Right hindlimb (tissue), 1 donor: ENCODE measurements at regions not wholly inside any gene's neighbourhood (a gene's known extent, or its start where the extent isn't known, plus 50 kb on each side); places are given as distances from the start of the nearest gene placed in this dataset.
"Not testable (repeated sequence)": the region's sequence is repeated elsewhere in the genome, so short reads cannot be mapped to it uniquely, and the experiment has no call there.

Experiments
- DNase-seq: peaks from one replicate; pipeline ENCODE4 v3.0.0-alpha.2; 2018

DNA sequence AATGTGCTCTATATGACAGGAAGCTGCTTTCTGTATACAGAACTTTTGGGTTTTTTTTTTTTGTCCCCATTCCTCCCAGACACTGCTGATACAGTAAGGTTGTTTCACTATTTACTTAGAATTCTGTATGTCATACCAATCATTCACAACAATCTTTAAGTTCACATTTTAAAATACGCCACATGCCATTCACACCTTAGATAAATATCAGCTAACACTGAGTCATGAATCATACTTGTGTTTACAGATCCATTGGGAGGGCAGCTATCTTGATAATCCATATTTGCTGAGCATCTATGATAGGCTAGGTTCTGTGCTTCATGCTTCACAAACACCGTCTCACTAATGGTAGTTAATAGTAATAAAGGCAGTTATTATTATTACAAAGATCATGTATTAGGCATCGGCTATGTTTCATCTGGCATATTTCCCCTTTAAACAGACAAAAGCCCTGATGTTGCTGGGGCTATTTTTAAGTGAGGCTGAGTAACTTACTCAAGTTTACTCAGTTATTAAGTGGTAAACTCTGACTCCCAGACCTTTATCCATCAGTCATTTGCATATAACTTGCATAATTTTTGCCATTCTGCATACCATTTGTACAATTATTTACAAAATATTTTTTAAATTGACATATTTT, 152.2 kb upstream of the HMHB1 start:
- DNase-seq, result no peak

DNA sequence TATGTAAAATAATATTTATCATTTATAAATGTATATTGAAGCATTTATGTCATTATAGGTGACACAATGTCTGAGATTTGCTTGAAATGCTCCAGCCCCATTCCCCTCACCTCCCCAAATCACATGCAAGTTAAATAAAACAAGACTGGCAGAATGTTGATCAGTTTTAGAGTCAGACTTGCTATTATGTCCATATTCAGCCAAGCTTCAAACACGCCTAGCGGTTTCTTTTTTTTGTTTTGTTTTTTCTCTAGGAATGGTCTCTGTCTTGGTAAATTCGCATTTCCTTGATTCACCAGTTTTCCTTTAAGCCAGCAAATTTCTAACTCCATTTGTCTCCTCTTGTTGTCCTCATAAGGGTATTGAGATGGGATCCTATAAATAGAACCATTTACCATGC, 153.0 kb upstream of the HMHB1 start:
- no peak for DNase-seq

DNA sequence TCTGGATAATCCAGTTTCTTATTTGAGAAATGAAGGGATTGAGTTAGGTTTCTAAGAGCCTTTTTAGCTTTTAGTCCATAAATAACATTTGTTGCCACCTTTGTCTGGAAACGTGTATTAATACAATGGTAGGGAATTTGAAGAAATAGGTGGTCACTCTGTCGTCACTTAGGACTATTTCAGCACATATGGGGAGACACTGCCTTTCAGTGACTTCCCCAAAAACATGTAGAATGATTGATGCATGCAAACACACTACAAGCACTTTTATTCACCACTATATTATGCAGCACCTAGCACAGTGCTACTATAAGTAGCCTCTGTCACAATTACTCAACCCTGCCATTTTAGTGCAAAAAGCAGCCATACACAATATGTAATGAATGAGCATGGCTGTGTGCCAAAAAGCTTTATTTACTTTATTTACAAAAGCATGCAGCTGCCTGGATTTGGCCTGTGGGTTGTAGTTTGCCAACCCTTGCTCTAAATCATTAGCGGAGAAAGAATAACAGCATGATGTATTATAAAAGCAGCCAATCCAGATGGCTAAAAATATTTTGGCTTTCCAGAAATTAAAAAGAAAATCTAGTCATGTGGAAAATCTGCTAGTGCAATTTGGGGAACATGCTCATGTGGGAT, 154.2 kb upstream of the HMHB1 start:
- DNase-seq, result peak; percentile 36

DNA sequence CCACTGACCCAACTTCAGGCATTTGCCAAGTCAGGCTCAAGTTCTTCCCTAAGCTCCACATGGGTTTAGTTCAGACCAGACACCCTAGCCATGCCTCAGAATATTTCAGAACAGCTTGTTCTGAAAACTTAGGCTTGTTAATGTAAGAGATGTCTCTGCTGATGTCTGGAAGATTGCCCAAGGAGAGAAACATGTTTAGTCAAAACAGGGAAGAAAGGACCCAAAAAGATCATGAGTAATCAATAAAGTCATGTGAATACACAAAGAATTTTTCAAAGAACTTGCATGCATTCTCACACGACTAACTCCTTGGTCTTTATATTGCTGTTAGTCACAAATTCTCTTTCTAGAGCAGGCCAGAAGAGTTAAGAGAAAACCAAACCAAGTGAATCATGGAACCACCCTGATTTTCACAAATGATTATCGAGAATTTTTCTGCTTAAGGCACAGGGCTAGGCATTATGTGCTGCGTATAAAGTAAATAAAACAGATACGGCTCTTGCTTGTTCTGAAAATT, 158.1 kb upstream of the HMHB1 start:
- DNase-seq, result no peak

DNA sequence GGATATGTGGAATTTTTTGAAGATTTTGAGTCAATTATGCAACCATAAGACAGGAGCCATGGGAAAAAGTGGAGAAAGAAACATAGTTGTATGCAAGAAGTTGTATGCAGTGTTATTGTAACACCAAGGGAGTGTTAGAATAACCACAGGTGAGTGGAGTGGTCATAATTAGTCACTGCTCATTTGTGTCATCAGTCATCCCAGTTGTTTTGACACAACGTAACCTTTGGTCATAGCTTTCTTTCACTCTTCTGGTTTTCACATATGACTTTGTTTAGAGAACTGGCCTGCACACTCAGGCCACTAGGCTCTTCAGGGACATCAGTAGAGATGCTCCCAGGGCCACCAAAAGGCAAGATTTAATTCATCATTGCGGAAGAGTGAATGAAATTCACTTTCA, 158.7 kb upstream of the HMHB1 start:
- DNase-seq, result no peak

DNA sequence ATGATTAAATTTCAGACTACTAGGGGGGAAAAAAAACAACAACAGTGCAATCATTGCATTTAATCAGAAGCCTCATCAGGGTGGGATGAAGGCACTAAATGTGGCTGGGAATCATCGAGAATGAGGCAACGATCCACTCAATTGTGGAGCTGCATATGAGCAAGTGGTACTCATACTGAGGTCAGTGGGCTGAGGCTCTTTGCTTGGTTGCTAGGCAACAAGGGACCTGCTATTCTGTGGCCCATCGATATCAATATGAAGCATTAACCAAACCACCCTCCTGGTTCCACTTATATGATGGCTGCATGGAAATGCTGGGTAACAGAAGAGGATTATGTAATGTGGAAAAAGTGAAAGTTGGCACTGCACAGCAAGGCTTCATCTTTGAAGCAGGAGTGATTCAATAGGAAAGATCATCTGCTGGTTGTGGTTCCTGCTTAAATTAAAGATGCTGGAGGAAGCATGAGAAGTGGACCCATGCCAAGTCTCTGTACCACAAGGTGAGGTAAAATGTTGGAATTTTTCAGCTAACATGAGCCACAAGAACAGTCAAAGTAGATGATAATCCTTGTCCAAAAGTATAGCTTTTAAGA, 159.8 kb upstream of the HMHB1 start:
- DNase-seq, result peak; percentile 26

DNA sequence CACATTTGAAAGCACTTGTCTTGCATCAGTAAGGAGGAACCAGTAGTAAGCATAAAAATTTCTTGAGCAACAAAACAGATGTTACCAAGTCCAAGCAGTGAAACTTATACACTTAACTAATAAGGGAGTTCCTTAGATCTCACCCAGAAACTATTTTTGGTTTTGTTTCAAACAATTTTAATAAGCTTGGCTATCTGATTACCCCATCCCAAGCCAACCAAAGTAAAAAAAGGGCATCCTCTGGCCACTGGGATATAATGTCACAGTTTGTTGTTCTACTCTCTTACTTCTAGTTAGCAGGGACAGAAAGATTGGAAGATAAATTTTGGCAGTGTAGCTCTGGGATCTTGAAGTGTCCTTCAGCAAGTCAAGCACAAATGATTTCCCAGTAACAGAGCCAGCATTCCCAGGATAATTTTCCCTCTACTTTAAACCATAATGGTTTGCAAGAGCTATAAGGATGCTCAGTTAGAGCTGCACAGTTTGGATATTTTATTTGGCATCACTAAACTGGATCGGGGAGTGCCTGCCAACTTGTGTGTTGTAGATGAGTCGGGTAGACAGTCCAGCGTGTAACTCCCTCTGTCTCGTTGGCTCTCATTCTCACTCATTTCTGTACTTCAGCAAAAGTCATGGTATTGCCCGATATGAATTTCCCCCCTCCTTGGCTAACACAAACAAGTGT, 161.9 kb upstream of the HMHB1 start:
- DNase-seq, result peak; percentile 87

DNA sequence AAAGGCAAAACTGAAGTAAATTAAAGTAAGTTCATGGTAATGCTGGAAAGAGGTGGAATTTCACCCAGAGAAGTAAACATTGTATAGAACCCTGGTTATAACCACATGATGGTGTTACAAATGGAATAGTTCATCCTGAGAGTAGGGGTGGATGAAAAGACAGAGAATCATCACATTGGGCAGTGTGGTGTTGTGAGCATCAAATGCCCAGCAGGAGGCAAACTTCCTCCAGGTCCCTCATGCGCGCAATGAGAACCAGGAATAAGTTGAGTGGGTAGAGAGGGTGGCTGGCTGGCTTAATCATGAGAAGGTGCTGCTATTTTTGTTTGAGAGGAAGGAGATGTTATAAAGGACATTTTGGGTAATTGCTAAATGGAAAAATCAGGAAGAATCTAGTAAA, 163.3 kb upstream of the HMHB1 start:
- DNase-seq, result no peak

DNA sequence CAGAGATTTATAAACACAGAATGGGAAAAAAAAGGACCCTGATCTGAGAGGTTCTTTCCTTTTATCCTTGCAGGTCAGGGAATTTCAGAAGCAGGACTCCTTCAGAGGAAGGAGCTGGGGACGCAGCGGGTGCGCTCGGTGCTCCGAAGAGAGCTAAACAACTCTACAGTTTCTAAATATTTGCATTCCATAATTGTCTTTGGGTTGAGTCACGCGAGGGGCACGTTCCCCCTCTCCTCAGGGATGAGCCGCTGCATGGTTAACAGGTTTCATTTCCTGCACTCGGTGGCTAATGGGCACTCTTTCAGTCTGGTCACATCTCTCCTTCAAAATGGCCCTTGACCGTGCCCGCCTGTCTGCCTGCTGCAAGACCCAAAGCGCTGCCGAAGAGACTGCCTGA, 165.0 kb upstream of the HMHB1 start:
- no peak for DNase-seq

DNA sequence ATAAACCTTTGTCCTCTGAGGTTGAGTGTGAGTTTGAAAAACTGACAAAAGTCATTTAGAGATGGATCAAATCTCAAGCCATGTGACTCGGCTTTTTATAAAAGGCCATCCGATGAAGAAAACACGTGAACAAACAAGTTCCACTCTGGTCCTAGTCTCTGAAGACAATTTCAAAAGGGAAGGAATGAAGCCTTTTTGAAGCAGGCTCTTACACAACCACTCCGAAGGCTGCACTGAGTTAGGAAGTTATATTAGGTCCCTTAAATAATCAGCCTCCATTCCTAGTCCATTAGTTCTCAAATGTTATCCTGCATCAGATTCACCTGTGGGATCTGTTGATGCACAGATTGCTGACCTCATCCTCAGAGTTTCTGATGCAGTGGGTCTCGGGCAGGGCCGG, 166.6 kb upstream of the HMHB1 start:
- no peak for DNase-seq

DNA sequence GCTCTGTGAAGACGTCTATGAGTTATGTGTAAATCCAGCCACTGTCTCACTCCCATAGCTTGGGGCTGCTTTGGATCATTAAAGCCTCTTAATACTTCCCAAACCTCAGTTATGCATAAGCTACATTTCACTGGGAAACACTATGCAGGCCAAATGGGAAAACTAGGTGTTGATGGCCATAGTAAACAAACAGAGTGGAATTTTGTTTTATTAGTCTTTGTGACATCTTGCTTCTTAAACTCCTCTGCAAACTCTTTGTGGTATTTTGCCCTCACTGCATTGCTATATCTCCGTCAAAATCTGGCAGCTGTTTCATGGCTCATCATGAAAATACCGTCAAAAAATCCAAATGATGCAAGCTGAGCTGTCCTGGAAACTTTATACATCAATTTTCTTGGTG, 167.2 kb upstream of the HMHB1 start:
- DNase-seq, result no peak

DNA sequence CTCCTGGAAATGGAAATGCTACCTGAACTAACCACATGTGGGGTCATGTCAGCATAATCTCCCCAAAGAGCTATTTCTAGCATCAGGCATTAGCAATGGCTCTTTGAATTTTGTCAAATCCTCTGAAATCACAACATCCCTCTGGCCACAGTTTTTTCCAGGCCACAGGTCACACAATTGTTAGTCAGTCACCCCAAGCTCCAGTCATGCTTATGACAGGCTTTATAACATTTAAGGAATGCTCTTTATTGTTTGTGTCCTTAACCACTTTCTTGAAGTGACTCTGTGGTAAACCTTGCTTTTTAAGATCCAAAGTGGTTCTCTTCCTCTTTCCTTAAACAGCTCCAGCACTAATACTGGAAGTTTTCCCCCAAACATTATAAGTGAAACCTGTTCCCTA, 169.2 kb upstream of the HMHB1 start:
- no peak for DNase-seq

DNA sequence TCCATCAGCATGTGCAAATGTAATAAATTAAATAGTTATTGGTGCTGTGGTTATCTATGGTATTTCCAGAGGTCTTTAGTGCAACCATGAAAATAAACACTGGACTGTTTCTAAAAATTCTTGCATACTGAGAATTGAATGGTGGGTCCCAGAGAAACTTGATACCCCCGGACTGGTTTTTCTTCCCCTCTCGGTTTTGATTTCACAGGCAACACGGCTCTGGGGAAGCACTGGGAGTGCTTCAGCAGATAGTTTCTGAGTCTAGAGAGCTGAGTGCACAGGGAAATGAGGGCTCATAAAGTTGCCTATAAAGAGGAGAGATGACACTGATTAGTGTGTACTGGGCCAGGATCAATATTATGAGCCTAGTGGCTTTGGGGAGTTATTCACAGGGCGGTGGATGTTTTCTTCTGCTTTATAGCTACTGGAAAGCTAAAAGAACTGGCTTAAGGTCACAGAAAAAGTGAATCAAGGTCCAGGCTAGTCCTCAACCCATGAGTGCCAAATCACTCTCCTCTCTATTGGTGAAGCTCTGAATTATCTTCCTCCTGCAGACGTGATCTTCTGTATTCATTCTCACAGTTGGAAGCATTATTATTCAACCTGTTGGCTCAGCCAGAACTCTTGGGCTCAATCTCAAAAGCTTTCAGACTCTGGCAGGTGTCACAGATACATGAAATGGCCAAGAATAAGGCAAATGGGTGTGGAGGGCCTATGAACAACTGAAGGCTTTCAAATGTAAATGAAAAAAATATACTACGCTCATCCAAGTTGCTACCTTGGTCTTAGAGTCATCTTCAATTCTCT, 170.2 kb upstream of the HMHB1 start:
- peak; percentile 43 for DNase-seq

DNA sequence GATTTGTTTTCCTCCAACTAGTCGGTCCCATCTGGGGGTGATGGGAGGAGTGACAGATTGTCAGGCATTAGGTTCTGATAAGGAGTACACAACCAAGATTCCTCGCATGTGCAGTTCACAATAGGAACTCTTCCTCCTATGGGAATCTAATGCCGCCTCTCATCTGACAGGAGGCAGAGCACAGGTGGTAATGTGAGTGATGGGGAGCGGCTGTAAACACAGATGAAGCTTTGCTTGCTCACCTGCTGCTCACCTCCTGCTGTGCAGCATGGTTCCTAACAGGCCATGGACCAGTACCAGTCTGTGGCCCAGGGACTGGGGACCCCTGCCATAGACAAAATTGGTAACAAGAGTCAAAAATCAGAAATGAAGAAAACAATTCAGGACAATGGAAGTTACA, 173.3 kb upstream of the HMHB1 start:
- DNase-seq, result no peak

DNA sequence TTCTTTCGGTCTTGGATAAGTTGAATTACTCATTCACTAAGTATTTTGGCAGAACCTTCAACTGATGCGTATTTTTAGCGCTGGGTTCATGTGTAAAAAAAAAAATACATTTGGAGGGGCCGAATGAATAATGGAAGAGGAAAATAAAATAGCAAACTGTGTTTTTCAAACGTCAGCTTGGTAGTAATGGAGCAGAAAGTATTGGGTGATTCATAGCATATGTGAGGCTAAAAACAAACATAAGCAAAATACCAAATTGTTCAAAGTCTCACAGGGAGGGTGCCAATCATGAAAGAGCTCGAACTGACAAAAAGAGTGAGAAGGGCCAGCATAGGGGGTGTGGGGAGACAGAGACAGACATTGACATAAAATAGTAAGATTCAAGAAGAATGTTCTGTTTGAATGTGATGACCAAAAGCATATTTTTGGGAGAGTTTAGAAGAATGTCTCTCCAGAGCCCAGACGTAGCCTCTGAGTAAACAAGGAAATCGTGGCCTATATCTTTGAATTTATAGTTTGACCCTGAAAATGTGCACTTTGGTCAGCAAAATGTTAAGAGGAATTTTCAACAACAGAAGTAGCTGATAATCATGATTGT, 174.9 kb upstream of the HMHB1 start:
- no peak for DNase-seq

DNA sequence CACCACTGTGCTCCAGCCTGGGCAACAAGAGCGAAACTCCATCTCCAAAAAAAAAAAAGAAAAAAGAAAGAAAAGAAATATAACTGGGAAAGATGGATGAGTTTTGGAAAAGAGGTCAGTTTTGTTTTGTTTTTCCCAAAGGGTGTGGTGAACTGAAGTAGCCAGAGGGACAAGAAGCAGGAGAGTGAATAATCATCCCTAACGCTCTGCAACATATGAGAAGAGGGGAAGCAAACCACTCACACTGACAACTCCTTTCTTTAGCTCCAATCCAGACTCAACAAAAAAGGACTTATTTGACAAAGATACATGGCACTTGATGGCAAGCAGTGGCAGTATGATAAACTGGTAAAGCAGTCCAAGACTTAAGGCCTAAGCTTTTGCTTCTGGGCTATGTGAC, 176.1 kb upstream of the HMHB1 start:
- no peak for DNase-seq

DNA sequence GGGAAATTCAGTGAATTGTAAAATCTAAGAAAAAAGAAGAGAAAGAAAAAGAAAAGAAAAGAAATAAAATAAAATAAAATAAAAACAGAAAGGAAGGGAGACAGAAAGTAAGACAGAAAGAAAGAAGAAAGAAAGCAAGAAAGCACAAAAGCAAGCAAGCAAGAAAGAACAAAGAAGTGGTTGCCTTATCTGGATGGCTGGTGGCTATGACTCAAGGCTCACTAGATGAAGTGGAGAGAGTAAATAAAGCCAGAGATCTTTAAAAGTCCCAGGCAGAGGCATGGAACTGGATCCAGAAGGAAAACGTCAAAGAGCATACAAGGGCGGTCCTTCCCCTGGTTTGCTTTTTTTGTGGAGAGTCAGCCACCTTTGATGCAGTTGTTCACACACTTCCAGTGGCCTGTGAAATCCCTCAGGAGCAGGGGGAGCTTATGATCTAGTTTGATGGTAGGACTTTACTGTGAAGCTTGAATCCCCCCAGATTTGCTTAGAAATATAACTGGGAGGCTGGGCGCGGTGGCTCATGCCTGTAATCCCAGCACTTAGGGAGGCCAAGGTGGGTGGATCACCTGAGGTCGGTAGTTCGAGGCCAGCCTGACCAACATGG, 176.7 kb upstream of the HMHB1 start:
- no peak for DNase-seq

DNA sequence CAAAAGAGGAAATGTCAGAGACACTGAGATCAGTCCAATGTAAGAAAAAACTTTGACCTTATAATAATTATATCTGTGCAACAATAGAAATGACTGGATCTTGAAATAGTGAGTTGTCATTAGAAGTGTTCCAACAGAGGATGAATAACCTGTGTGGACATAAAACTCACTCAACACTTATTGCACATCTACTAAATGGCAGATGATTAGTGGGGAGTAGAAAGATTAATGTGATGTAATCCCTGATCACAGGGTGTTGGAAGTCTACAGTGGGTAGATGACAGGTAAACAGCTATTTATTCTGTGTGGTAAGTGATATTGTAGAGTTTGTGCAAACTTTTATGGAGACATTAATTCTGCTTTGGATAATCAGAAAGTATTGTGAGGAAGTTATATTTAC, 177.3 kb upstream of the HMHB1 start:
- DNase-seq, result no peak

DNA sequence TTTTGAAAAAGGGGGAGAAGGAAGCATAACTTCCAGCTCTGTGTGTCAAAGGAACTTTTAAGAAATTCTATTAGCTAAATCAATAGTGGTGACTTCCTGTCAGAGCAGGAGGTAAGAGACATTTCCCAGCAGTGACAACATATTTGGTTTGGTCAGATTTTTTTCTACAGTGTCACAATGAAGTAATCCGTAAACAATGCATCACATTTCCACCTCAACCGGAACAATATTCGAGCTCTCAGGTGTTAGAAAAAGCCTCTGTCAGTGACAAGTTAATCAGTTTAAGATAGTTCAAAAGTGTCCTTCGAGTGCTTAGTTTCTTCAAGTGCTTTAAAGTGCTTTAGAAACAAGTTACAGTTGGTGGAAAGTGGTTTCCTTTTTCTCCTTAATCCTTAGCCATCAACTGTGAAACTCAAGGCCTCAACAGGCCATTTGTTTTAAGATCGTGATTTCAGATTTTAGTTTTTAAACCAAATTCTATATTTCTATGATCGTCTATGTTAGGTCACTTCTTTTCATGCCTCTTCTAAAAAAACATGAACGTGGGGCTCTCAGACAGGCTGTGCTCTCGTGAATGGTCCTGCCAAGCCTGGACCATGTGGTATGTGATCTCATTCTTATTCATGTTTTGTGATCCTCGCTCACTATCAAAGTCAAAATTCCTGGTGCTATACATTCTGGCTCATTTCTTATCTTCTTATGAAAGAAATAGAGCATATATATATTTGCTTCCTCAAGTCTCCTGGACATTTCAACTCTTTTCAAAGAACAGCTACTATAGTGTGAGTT, 181.9 kb upstream of the HMHB1 start:
- no peak for DNase-seq

DNA sequence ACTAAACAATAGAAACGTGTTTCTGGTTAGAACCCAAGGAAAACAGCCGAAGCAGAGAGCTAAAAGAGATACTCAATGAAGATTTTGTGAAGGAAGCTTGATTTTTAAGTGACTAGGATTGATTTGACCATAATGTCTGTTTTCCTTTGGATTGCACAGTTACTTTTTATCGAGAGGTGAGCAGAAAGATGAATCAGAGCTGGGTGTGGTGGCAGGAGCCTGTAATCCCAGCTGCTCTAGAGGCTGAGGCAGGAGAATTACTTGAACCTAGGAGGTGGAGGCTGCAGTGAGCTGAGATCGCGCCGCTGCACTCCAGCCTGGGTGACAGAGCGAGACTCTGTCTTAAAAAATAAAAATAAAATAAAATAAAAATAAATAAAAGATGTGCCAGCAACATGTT, 186.9 kb upstream of the HMHB1 start:
- DNase-seq, result not testable (repeated sequence)

DNA sequence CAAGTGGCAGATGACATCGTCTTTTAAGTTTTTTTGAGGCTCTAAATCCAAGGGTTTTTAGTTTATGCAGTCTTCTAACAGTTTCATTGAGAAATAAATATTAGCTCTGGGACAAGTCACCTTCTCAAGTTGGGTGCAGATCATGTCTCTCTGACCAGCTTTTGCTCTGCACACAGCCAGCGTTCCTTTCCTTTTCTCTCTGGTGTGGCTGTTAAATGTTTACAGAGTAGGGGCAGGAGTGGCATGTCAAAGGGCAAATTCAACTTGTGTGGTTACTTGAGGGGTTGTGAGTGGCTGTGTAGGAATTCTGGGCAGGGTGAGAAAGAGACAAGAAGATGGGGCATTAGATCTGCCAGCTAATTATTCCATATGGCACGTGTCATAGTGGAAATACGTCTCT, 187.5 kb upstream of the HMHB1 start:
- no peak for DNase-seq
